CD14-positive monocyte (primary cell): ENCODE measurements at regions not wholly inside any gene's neighbourhood (a gene's known extent, or its start where the extent isn't known, plus 50 kb on each side); places are given as distances from the start of the nearest gene placed in this dataset.

ENCODE experiments used
- DNase-seq, 3 donors: peaks; one replicate each; pipeline ENCODE4 v3.0.0-alpha.2; 2011 to 2022
- H2AFZ ChIP-seq: 2 replicates; pipeline ENCODE4 v1.6.0; 2012; ENCODE audit warnings: mild to moderate bottlenecking, low read depth, low read length, inconsistent platforms; ENCODE audit not compliant: insufficient read depth, poor library complexity, severe bottlenecking
- H3K27ac ChIP-seq, 2 donors: 1 replicate in 1 of 2; 2 replicates in 1 of 2; pipeline ENCODE4 v1.5.1; 2012 to 2013; ENCODE audit warnings: low read length in 2 of 2, control low read depth in 1 of 2, inconsistent platforms in 1 of 2, low read depth in 1 of 2, mild to moderate bottlenecking in 1 of 2
- H3K27me3 ChIP-seq, 2 donors: one replicate each; pipeline versions ENCODE4 v1.6.0 to v1.6.1; 2011 to 2013; ENCODE audit warnings: low read length in 2 of 2; ENCODE audit not compliant: control insufficient read depth in 2 of 2, insufficient read depth in 2 of 2
- H3K36me3 ChIP-seq, 2 donors: replicated peaks in 1 of 2; 1 replicate in 1 of 2; 2 replicates in 1 of 2; pipeline versions ENCODE4 v1.5.1 to v1.6.1; 2012 to 2013; ENCODE audit warnings: low read length in 2 of 2, control low read depth in 1 of 2, inconsistent platforms in 1 of 2, mild to moderate bottlenecking in 1 of 2; ENCODE audit not compliant: insufficient read depth in 2 of 2, control insufficient read depth in 1 of 2
- H3K4me1 ChIP-seq, 2 donors: 1 replicate in 1 of 2; 2 replicates in 1 of 2; pipeline versions ENCODE4 v1.5.1 to v1.6.1; 2012 to 2013; ENCODE audit warnings: low read length in 2 of 2, control low read depth in 1 of 2, inconsistent platforms in 1 of 2, mild to moderate bottlenecking in 1 of 2, moderate library complexity in 1 of 2; ENCODE audit not compliant: insufficient read depth in 2 of 2, control insufficient read depth in 1 of 2
- H3K4me2 ChIP-seq: replicated peaks from 2 replicates; pipeline ENCODE3; 2012; ENCODE audit warnings: low read length, moderate library complexity, mild to moderate bottlenecking; ENCODE audit not compliant: poor library complexity, severe bottlenecking; ENCODE audit errors: extremely low read depth
- H3K4me3 ChIP-seq, 3 experiments: fragments of 200-600 bp in 1 of 3; sonication (generic) in 1 of 3; replicated peaks in 1 of 3; 1 replicate in 2 of 3; 2 replicates in 1 of 3; pipeline ENCODE4 v1.5.1; 2011 to 2013; ENCODE audit warnings: low read length in 3 of 3, mild to moderate bottlenecking in 3 of 3, control low read depth in 2 of 3, low read depth in 2 of 3, inconsistent platforms in 1 of 3, moderate library complexity in 1 of 3
- H3K79me2 ChIP-seq: 2 replicates; pipeline ENCODE4 v1.6.0; 2012; ENCODE audit warnings: mild to moderate bottlenecking, control low read depth, inconsistent platforms, low read length, moderate library complexity; ENCODE audit not compliant: insufficient read depth
- H3K9ac ChIP-seq: 2 replicates; pipeline ENCODE4 v1.6.0; 2017; ENCODE audit warnings: low read length, mild to moderate bottlenecking; ENCODE audit not compliant: insufficient read depth, poor library complexity, severe bottlenecking
- H3K9me3 ChIP-seq, 2 donors: replicated peaks in 1 of 2; 1 replicate in 1 of 2; 2 replicates in 1 of 2; pipeline versions ENCODE4 v1.5.1 to v1.6.1; 2012 to 2013; ENCODE audit warnings: low read length in 2 of 2, control low read depth in 1 of 2; ENCODE audit not compliant: control insufficient read depth in 1 of 2, insufficient read depth in 1 of 2
- H4K20me1 ChIP-seq: 2 replicates; pipeline ENCODE4 v1.6.0; 2012; ENCODE audit warnings: mild to moderate bottlenecking, low read length, control low read depth, moderate library complexity; ENCODE audit not compliant: insufficient read depth
- H3K27ac Mint-ChIP-seq, 7 donors: one replicate each; pipeline ENCODE4 v1.8.0; 2020; ENCODE audit warnings: mild to moderate bottlenecking in 7 of 7, mixed read lengths in 7 of 7, moderate library complexity in 6 of 7, inconsistent platforms in 2 of 7
- H3K27me3 Mint-ChIP-seq, 3 donors: one replicate each; pipeline ENCODE4 v1.8.0; 2021 to 2022; ENCODE audit warnings: low read depth in 3 of 3, mild to moderate bottlenecking in 3 of 3, mixed read lengths in 3 of 3, moderate library complexity in 3 of 3, inconsistent platforms in 1 of 3
- H3K36me3 Mint-ChIP-seq, 2 donors: one replicate each; pipeline ENCODE4 v1.8.0; 2020; ENCODE audit warnings: mixed read lengths in 2 of 2, inconsistent platforms in 1 of 2, mild to moderate bottlenecking in 1 of 2
- H3K4me1 Mint-ChIP-seq: one replicate; pipeline ENCODE4 v1.8.0; 2020; ENCODE audit warnings: mild to moderate bottlenecking, mixed read lengths
- H3K4me3 Mint-ChIP-seq, 2 donors: one replicate each; pipeline ENCODE4 v1.8.0; 2020; ENCODE audit warnings: mild to moderate bottlenecking in 2 of 2, mixed read lengths in 2 of 2, moderate library complexity in 1 of 2
- H3K9me3 Mint-ChIP-seq, 7 donors: one replicate each; pipeline ENCODE4 v1.8.0; 2020 to 2022; ENCODE audit warnings: mixed read lengths in 7 of 7, mild to moderate bottlenecking in 6 of 7, moderate library complexity in 6 of 7, inconsistent platforms in 2 of 7
- WGBS: methylation state at CpG from one replicate; pipeline ENCODE4 v1.1.5; 2013; ENCODE audit warnings: missing lambda C conversion rate; ENCODE audit not compliant: insufficient coverage; 5-methylcytosine and 5-hydroxymethylcytosine counted together
- intact Hi-C, 2 donors: fragments of 100-400 bp; cut with micrococcal nuclease; formaldehyde crosslinking; loops; one replicate each; pipeline versions ENCODE4 v1.15.0 to v1.15.1; 2023
- TF ChIP-seq, protein P1 (sequence below): fragments of 200-600 bp; IDR thresholded peaks from one replicate; pipeline ENCODE4 v1.8.0; 2022; ENCODE audit warnings: antibody characterized with exemption, mild to moderate bottlenecking

DNA sequence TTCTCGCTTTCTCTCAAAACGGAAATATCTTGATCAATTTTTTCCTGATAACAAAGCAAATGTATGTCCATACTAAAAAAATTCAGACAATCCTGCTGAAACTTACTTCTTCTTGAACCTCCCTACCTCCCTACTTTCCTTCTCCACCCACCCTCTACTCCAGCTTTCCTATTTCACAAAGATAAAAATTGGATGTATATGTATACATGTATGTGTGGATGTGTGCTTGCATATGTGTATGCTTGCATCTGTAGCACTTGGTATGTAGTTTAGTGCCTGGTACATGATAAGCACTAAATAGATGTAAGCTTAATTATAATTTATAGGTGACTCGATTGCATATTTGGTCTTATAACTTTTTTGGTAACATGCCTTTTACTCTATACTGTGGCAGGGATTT lies 167.5 kb upstream of the ITGA4 start:
- Histone ChIP-seq H3K9me3 (peaks cover 0 to under 1% of the 10 kb centered on the region in 2 donors), H3K27ac (no peak overlapping the region), H3K27me3 (no peaks in the 10 kb centered on the region), H3K4me1 (no peaks in the 10 kb centered on the region), H3K4me2 (no peak overlapping the region), H3K36me3 (no peaks in the 10 kb centered on the region), H2AFZ (no peak overlapping the region), H3K79me2 (no peaks in the 10 kb centered on the region), H3K9ac (no peak overlapping the region), H4K20me1 (no peaks in the 10 kb centered on the region), H3K4me3 (no peak overlapping the region)
- H3K27ac Mint-ChIP-seq, result no peak overlapping the region
- intact Hi-C loops, result no loop called here
- WGBS, result no CpG with 5 or more reads among the region's 3 CpGs
- TF ChIP-seq, protein P1, sequence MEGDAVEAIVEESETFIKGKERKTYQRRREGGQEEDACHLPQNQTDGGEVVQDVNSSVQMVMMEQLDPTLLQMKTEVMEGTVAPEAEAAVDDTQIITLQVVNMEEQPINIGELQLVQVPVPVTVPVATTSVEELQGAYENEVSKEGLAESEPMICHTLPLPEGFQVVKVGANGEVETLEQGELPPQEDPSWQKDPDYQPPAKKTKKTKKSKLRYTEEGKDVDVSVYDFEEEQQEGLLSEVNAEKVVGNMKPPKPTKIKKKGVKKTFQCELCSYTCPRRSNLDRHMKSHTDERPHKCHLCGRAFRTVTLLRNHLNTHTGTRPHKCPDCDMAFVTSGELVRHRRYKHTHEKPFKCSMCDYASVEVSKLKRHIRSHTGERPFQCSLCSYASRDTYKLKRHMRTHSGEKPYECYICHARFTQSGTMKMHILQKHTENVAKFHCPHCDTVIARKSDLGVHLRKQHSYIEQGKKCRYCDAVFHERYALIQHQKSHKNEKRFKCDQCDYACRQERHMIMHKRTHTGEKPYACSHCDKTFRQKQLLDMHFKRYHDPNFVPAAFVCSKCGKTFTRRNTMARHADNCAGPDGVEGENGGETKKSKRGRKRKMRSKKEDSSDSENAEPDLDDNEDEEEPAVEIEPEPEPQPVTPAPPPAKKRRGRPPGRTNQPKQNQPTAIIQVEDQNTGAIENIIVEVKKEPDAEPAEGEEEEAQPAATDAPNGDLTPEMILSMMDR, result no peak
- peaks cover 0 to 4% (median under 1%) of the 10 kb centered on the region in 7 donors for H3K9me3 Mint-ChIP-seq
- no peaks in the 10 kb centered on the region for H3K27me3 Mint-ChIP-seq
- DNase-seq, result no peak
- no peaks in the 10 kb centered on the region for H3K4me1 Mint-ChIP-seq
- H3K4me3 Mint-ChIP-seq, result no peak overlapping the region
- no peaks in the 10 kb centered on the region for H3K36me3 Mint-ChIP-seq

DNA sequence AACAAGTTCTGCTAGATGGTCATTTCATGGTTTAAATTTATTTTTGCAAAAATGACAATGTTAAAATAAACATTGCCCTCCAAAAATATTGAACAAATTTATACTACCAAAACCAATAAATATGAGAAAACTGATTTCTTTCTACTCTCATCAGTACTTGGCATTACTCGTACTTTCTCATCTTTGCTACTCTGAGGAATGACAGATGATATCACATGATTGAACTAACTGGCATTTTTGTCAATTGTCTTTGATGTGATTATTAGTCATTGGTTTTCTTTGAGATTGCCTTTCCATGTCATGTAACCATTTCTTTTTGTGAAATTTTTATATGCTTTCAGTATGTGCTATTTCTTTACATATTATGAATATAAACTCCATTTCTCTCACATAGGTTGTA lies 167.0 kb upstream of the ITGA4 start:
- Histone ChIP-seq H4K20me1 (no peaks in the 10 kb centered on the region), H3K36me3 (no peaks in the 10 kb centered on the region), H3K79me2 (no peaks in the 10 kb centered on the region), H2AFZ (no peak overlapping the region), H3K27ac (no peak overlapping the region), H3K4me1 (no peaks in the 10 kb centered on the region), H3K27me3 (no peaks in the 10 kb centered on the region), H3K4me2 (no peak overlapping the region), H3K9ac (no peak overlapping the region), H3K9me3 (peaks cover 0 to 5% of the 10 kb centered on the region in 2 donors), H3K4me3 (no peak overlapping the region)
- no peaks in the 10 kb centered on the region for H3K27me3 Mint-ChIP-seq
- H3K9me3 Mint-ChIP-seq, result peaks cover 0 to 8% (median 3%) of the 10 kb centered on the region in 7 donors
- WGBS, result no CpG with 5 or more reads among the region's 1 CpG
- no peak for DNase-seq
- H3K27ac Mint-ChIP-seq, result no peak overlapping the region
- no peaks in the 10 kb centered on the region for H3K36me3 Mint-ChIP-seq
- intact Hi-C loops, result no loop called here
- H3K4me3 Mint-ChIP-seq, result no peak overlapping the region
- TF ChIP-seq, protein P1, result no peak
- H3K4me1 Mint-ChIP-seq, result no peaks in the 10 kb centered on the region
